ENCODE measurements at regions not wholly inside any gene's neighbourhood (a gene's known extent, or its start where the extent isn't known, plus 50 kb on each side); places are given as distances from the start of the nearest gene placed in this dataset.
"Not testable (repeated sequence)": the region's sequence is repeated elsewhere in the genome, so short reads cannot be mapped to it uniquely, and the experiment has no call there.

GRCh38 chr4:126670038-126670437 lies 962.7 kb upstream of the INTU start:
- not testable (repeated sequence) for TF ChIP-seq POLR2A, EP300, POLR2AphosphoS5 (IDR thresholded peaks at IDR 0.05)
- TF ChIP-seq, protein P1, sequence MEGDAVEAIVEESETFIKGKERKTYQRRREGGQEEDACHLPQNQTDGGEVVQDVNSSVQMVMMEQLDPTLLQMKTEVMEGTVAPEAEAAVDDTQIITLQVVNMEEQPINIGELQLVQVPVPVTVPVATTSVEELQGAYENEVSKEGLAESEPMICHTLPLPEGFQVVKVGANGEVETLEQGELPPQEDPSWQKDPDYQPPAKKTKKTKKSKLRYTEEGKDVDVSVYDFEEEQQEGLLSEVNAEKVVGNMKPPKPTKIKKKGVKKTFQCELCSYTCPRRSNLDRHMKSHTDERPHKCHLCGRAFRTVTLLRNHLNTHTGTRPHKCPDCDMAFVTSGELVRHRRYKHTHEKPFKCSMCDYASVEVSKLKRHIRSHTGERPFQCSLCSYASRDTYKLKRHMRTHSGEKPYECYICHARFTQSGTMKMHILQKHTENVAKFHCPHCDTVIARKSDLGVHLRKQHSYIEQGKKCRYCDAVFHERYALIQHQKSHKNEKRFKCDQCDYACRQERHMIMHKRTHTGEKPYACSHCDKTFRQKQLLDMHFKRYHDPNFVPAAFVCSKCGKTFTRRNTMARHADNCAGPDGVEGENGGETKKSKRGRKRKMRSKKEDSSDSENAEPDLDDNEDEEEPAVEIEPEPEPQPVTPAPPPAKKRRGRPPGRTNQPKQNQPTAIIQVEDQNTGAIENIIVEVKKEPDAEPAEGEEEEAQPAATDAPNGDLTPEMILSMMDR (IDR thresholded peaks at IDR 0.05) = not testable (repeated sequence)
